ENCODE measurements at regions not wholly inside any gene's neighbourhood (a gene's known extent, or its start where the extent isn't known, plus 50 kb on each side); places are given as distances from the start of the nearest gene placed in this dataset.

- no peak overlapping the region for H3K4me3 ChIP-seq
- H3K79me2 ChIP-seq (ENCODE audit: low read depth), result no peaks in the 10 kb centered on the region
- H4K20me1 ChIP-seq (ENCODE audit: insufficient read depth), result no peaks in the 10 kb centered on the region
- BruUV-seq (replicated peaks), result no TSS peak
- POLR2A ChIA-PET (ENCODE audit: unreplicated experiment), result interaction anchor here (0.7 kb wide), 1 partner anchor 36 kb away, joined by 4 read pairs; no protein-coding TSS in a partner anchor
- no peak overlapping the region for H3K27ac ChIP-seq
- CTCF ChIA-PET, result no interaction called here
- no peaks in the 10 kb centered on the region for H3K27me3 ChIP-seq (ENCODE audit: insufficient read depth, low read depth)
- no peaks in the 10 kb centered on the region for H3K4me1 ChIP-seq (replicated peaks; ENCODE audit: insufficient read depth)
- H3F3A ChIP-seq (ENCODE audit: insufficient read depth, low read depth), result no peaks in the 10 kb centered on the region
- no peaks in the 10 kb centered on the region for H3K9me2 ChIP-seq (ENCODE audit: insufficient read depth)
- H3K4me2 ChIP-seq, result no peak overlapping the region
- no peak for DNase-seq
- no peak overlapping the region for H2AFZ ChIP-seq
- no peaks in the 10 kb centered on the region for H3K36me3 ChIP-seq (ENCODE audit: low read depth)
- H3K9me3 ChIP-seq (ENCODE audit: insufficient read depth, low read depth), result no peaks in the 10 kb centered on the region
- no peak for TF ChIP-seq EZH2 (IDR thresholded peaks at IDR 0.05; ENCODE audit: low read depth)
- no peak for TF ChIP-seq CTCF (conservative IDR thresholded peaks at IDR 0.05)
- intact Hi-C loops (cut with micrococcal nuclease; ENCODE audit: unreplicated experiment), result no loop called here
Measured at GRCh38 chr1:114334297-114334696, 176.7 kb downstream of the TRIM33 start.

GRCh38 chr1:114333690-114334089 lies 177.3 kb downstream of the TRIM33 start:
- TF ChIP-seq EZH2 (IDR thresholded peaks at IDR 0.05; ENCODE audit: low read depth), result no peak
- TF ChIP-seq CTCF (conservative IDR thresholded peaks at IDR 0.05), result no peak
- no peaks in the 10 kb centered on the region for H3K79me2 ChIP-seq (ENCODE audit: low read depth)
- no peaks in the 10 kb centered on the region for H3K9me2 ChIP-seq (ENCODE audit: insufficient read depth)
- ChIA-PET POLR2A (ENCODE audit: unreplicated experiment) (no interaction called here), CTCF (no interaction called here)
- no peak overlapping the region for H3K4me2 ChIP-seq
- H4K20me1 ChIP-seq (ENCODE audit: insufficient read depth), result no peaks in the 10 kb centered on the region
- H3F3A ChIP-seq (ENCODE audit: insufficient read depth, low read depth), result no peaks in the 10 kb centered on the region
- H3K27ac ChIP-seq, result no peak overlapping the region
- DNase-seq, result no peak
- no peaks in the 10 kb centered on the region for H3K9me3 ChIP-seq (ENCODE audit: insufficient read depth, low read depth)
- intact Hi-C loops (cut with micrococcal nuclease; ENCODE audit: unreplicated experiment), result no loop called here
- H3K4me1 ChIP-seq (replicated peaks; ENCODE audit: insufficient read depth), result no peaks in the 10 kb centered on the region
- no peak overlapping the region for H2AFZ ChIP-seq
- H3K36me3 ChIP-seq (ENCODE audit: low read depth), result no peaks in the 10 kb centered on the region
- BruUV-seq (replicated peaks), result no TSS peak
- no peaks in the 10 kb centered on the region for H3K27me3 ChIP-seq (ENCODE audit: insufficient read depth, low read depth)
- no peak overlapping the region for H3K4me3 ChIP-seq

- DNase-seq, result no peak
- intact Hi-C loops (cut with micrococcal nuclease; ENCODE audit: unreplicated experiment), result no loop called here
- Histone ChIP-seq H3K4me1 (replicated peaks; ENCODE audit: insufficient read depth) (no peaks in the 10 kb centered on the region), H3K27ac (no peak overlapping the region), H3K4me2 (no peak overlapping the region), H3K36me3 (ENCODE audit: low read depth) (no peaks in the 10 kb centered on the region), H4K20me1 (ENCODE audit: insufficient read depth) (no peaks in the 10 kb centered on the region), H3K9me2 (ENCODE audit: insufficient read depth) (no peaks in the 10 kb centered on the region), H2AFZ (no peak overlapping the region), H3F3A (ENCODE audit: insufficient read depth, low read depth) (no peaks in the 10 kb centered on the region), H3K9me3 (ENCODE audit: insufficient read depth, low read depth) (no peaks in the 10 kb centered on the region), H3K4me3 (no peak overlapping the region), H3K79me2 (ENCODE audit: low read depth) (no peaks in the 10 kb centered on the region), H3K27me3 (ENCODE audit: insufficient read depth, low read depth) (no peaks in the 10 kb centered on the region)
- ChIA-PET POLR2A (ENCODE audit: unreplicated experiment) (no interaction called here), CTCF (no interaction called here)
- BruUV-seq (replicated peaks), result no TSS peak
- TF ChIP-seq EZH2 (IDR thresholded peaks at IDR 0.05; ENCODE audit: low read depth), result no peak
- no peak for TF ChIP-seq CTCF (conservative IDR thresholded peaks at IDR 0.05)
Measured at GRCh38 chr1:114331936-114332335, 178.3 kb upstream of the SYT6 start.

Measured in PC-9 (cell line).